ENCODE measurements at regions not wholly inside any gene's neighbourhood (a gene's known extent, or its start where the extent isn't known, plus 50 kb on each side); places are given as distances from the start of the nearest gene placed in this dataset.

GRCh38 chr20:61056116-61056515, 195.9 kb upstream of the CDH4 start:
- Mint-ChIP-seq H3K27ac (ENCODE audit: unreplicated experiment) (no peak overlapping the region), H3K27me3 (ENCODE audit: unreplicated experiment) (peaks cover 2% of the 10 kb centered on the region), H3K36me3 (ENCODE audit: unreplicated experiment) (no peaks in the 10 kb centered on the region), H3K4me3 (ENCODE audit: unreplicated experiment) (no peak overlapping the region), H3K4me1 (ENCODE audit: unreplicated experiment) (no peaks in the 10 kb centered on the region), H3K9me3 (ENCODE audit: unreplicated experiment) (peaks cover 6% of the 10 kb centered on the region)
- DNase-seq (ENCODE audit: extremely low spot score, unreplicated experiment), result no peak
- no peak for TF ChIP-seq CTCF (IDR thresholded peaks at IDR 0.05)

- Mint-ChIP-seq H3K4me3 (ENCODE audit: unreplicated experiment) (no peak overlapping the region), H3K27me3 (ENCODE audit: unreplicated experiment) (peaks cover 2% of the 10 kb centered on the region), H3K36me3 (ENCODE audit: unreplicated experiment) (no peaks in the 10 kb centered on the region), H3K4me1 (ENCODE audit: unreplicated experiment) (no peaks in the 10 kb centered on the region), H3K27ac (ENCODE audit: unreplicated experiment) (no peak overlapping the region), H3K9me3 (ENCODE audit: unreplicated experiment) (peaks cover 6% of the 10 kb centered on the region)
- DNase-seq (ENCODE audit: extremely low spot score, unreplicated experiment), result no peak
- no peak for TF ChIP-seq CTCF (IDR thresholded peaks at IDR 0.05)
Observed at GRCh38 chr20:61056627-61057442, 195.2 kb upstream of the CDH4 start.

GRCh38 chr20:61057443-61058121, 194.5 kb upstream of the CDH4 start:
- no peak overlapping the region for H3K27ac Mint-ChIP-seq (ENCODE audit: unreplicated experiment)
- H3K4me1 Mint-ChIP-seq (ENCODE audit: unreplicated experiment), result no peaks in the 10 kb centered on the region
- H3K9me3 Mint-ChIP-seq (ENCODE audit: unreplicated experiment), result peaks cover 6% of the 10 kb centered on the region
- H3K27me3 Mint-ChIP-seq (ENCODE audit: unreplicated experiment), result peaks cover 2% of the 10 kb centered on the region
- no peak for TF ChIP-seq CTCF (IDR thresholded peaks at IDR 0.05)
- H3K4me3 Mint-ChIP-seq (ENCODE audit: unreplicated experiment), result no peak overlapping the region
- no peak for DNase-seq (ENCODE audit: extremely low spot score, unreplicated experiment)
- no peaks in the 10 kb centered on the region for H3K36me3 Mint-ChIP-seq (ENCODE audit: unreplicated experiment)

GRCh38 chr20:61061981-61062380, 190.1 kb upstream of the CDH4 start:
- H3K27me3 Mint-ChIP-seq (ENCODE audit: unreplicated experiment), result peaks cover 2% of the 10 kb centered on the region
- no peak overlapping the region for H3K4me3 Mint-ChIP-seq (ENCODE audit: unreplicated experiment)
- TF ChIP-seq CTCF (IDR thresholded peaks at IDR 0.05), result no peak
- H3K36me3 Mint-ChIP-seq (ENCODE audit: unreplicated experiment), result no peaks in the 10 kb centered on the region
- H3K27ac Mint-ChIP-seq (ENCODE audit: unreplicated experiment), result no peak overlapping the region
- DNase-seq (ENCODE audit: extremely low spot score, unreplicated experiment), result no peak
- H3K4me1 Mint-ChIP-seq (ENCODE audit: unreplicated experiment), result no peaks in the 10 kb centered on the region
- peaks cover 6% of the 10 kb centered on the region for H3K9me3 Mint-ChIP-seq (ENCODE audit: unreplicated experiment)

- no peaks in the 10 kb centered on the region for H3K36me3 Mint-ChIP-seq (ENCODE audit: unreplicated experiment)
- DNase-seq (ENCODE audit: extremely low spot score, unreplicated experiment), result no peak
- TF ChIP-seq CTCF (IDR thresholded peaks at IDR 0.05), result no peak
- no peaks in the 10 kb centered on the region for H3K4me1 Mint-ChIP-seq (ENCODE audit: unreplicated experiment)
- H3K27ac Mint-ChIP-seq (ENCODE audit: unreplicated experiment), result no peak overlapping the region
- H3K4me3 Mint-ChIP-seq (ENCODE audit: unreplicated experiment), result no peak overlapping the region
- peaks cover 2% of the 10 kb centered on the region for H3K9me3 Mint-ChIP-seq (ENCODE audit: unreplicated experiment)
- no peaks in the 10 kb centered on the region for H3K27me3 Mint-ChIP-seq (ENCODE audit: unreplicated experiment)
Observed at GRCh38 chr20:61065853-61066252, 186.2 kb upstream of the CDH4 start.
